WTC11 (cell line): ENCODE measurements at regions not wholly inside any gene's neighbourhood (a gene's known extent, or its start where the extent isn't known, plus 50 kb on each side); places are given as distances from the start of the nearest gene placed in this dataset.

Experiments used
- ATAC-seq: fragments of 200-7000 bp; cut with Tn5 transposase; 2 replicates; pipeline ENCODE4 v1.10.0; 2021; ENCODE audit warnings: mild to moderate bottlenecking, moderate library complexity
- CTCF ChIA-PET: fragments of 300-600 bp; sonication (Branson Sonifier 250); formaldehyde crosslinking; loops from one replicate; lab custom pipeline; 2021; ENCODE audit warnings: antibody characterized with exemption; lab: Charles Lee
- POLR2A ChIA-PET: fragments of 350-600 bp; sonication (Branson Sonifier 250); formaldehyde crosslinking; loops from one replicate; lab custom pipeline; 2021; ENCODE audit warnings: antibody characterized with exemption; lab: Charles Lee
- DNase-seq: peaks from one replicate; pipeline ENCODE4 v3.0.0; 2021; ENCODE audit warnings: low spot score
- H3K27ac Mint-ChIP-seq: 2 replicates; pipeline ENCODE4 v1.8.0; 2021; ENCODE audit warnings: mixed read lengths
- H3K27me3 Mint-ChIP-seq: 2 replicates; pipeline ENCODE4 v1.8.0; 2021; ENCODE audit warnings: low read depth, mild to moderate bottlenecking, moderate library complexity, mixed read lengths
- H3K36me3 Mint-ChIP-seq: 2 replicates; pipeline ENCODE4 v1.8.0; 2021; ENCODE audit warnings: mixed read lengths
- H3K4me1 Mint-ChIP-seq: 2 replicates; pipeline ENCODE4 v1.8.0; 2022; ENCODE audit warnings: mixed read lengths
- H3K4me3 Mint-ChIP-seq: 2 replicates; pipeline ENCODE4 v1.8.0; 2021; ENCODE audit warnings: mild to moderate bottlenecking, moderate library complexity, mixed read lengths
- H3K9me3 Mint-ChIP-seq: 2 replicates; pipeline ENCODE4 v1.8.0; 2021; ENCODE audit warnings: mixed read lengths
- ATF1 ChIP-seq: sonication (generic); formaldehyde crosslinking; IDR thresholded peaks from 2 replicates; pipeline ENCODE4 v1.8.1; 2023; ENCODE audit warnings: mild to moderate bottlenecking, moderate library complexity, missing genetic modification reagents
- CTCF ChIP-seq: fragments of 200-600 bp; IDR thresholded peaks from 2 replicates; pipeline ENCODE4 v1.8.0; 2022; ENCODE audit warnings: antibody characterized with exemption
- E2F1 ChIP-seq: sonication (generic); formaldehyde crosslinking; IDR thresholded peaks from 2 replicates; pipeline ENCODE4 v1.8.0; 2022; ENCODE audit warnings: mild to moderate bottlenecking, missing genetic modification reagents
- EMX1 ChIP-seq: fragments of 250-450 bp; sonication (Bioruptor Pico); IDR thresholded peaks from 2 replicates; pipeline ENCODE4 v1.8.0; 2021; ENCODE audit warnings: mild to moderate bottlenecking
- ESRRA ChIP-seq: sonication (generic); formaldehyde crosslinking; IDR thresholded peaks from 2 replicates; pipeline ENCODE4 v1.8.1; 2022; ENCODE audit warnings: mild to moderate bottlenecking, missing genetic modification reagents, borderline replicate concordance
- HMGA2 ChIP-seq: fragments of 250-450 bp; sonication (Bioruptor Pico); IDR thresholded peaks from 2 replicates; pipeline ENCODE4 v1.4.0; 2021; ENCODE audit warnings: mild to moderate bottlenecking, moderate library complexity
- HMGXB4 ChIP-seq: sonication (generic); formaldehyde crosslinking; IDR thresholded peaks from 2 replicates; pipeline ENCODE4 v1.8.1; 2023; ENCODE audit warnings: mild to moderate bottlenecking, moderate library complexity, missing genetic modification reagents
- IRF1 ChIP-seq: sonication (generic); formaldehyde crosslinking; IDR thresholded peaks from 2 replicates; pipeline ENCODE4 v1.8.0; 2023; ENCODE audit warnings: missing genetic modification reagents
- PREB ChIP-seq: sonication (generic); formaldehyde crosslinking; IDR thresholded peaks from 2 replicates; pipeline ENCODE4 v1.8.1; 2022; ENCODE audit warnings: mild to moderate bottlenecking, missing genetic modification reagents, moderate library complexity, borderline replicate concordance
- RELA ChIP-seq: sonication (generic); formaldehyde crosslinking; IDR thresholded peaks from 2 replicates; pipeline ENCODE4 v1.8.1; 2022; ENCODE audit warnings: missing genetic modification reagents, mild to moderate bottlenecking, borderline replicate concordance
- TCF7 ChIP-seq: sonication (generic); formaldehyde crosslinking; IDR thresholded peaks from 2 replicates; pipeline ENCODE4 v1.8.0; 2022; ENCODE audit warnings: mild to moderate bottlenecking, low read depth, missing genetic modification reagents, moderate library complexity
- ZMAT4 ChIP-seq: fragments of 250-450 bp; sonication (Bioruptor Pico); IDR thresholded peaks from 2 replicates; pipeline ENCODE4 v1.9.0; 2021; ENCODE audit warnings: mild to moderate bottlenecking
- ZNF671 ChIP-seq: fragments of 250-450 bp; sonication (Bioruptor Pico); IDR thresholded peaks from 2 replicates; pipeline ENCODE4 v1.8.0; 2021; ENCODE audit warnings: mild to moderate bottlenecking

GRCh38 chr7:54810401-54810800, 51.4 kb upstream of the SEC61G start:
- TF ChIP-seq ATF1 (CRISPR knock-in tag), result no peak
- TF ChIP-seq IRF1 (CRISPR knock-in tag), result no peak
- no peak for TF ChIP-seq RELA
- TF ChIP-seq PREB (CRISPR knock-in tag), result no peak
- no peak for TF ChIP-seq CTCF
- ChIA-PET POLR2A (no interaction called here), CTCF (no interaction called here)
- no peak for ATAC-seq
- Mint-ChIP-seq H3K27me3 (no peaks in the 10 kb centered on the region; the same call in 1 of the 2 replicates), H3K4me1 (no peaks in the 10 kb centered on the region), H3K9me3 (peaks cover 27% of the 10 kb centered on the region), H3K36me3 (peaks cover 20% of the 10 kb centered on the region), H3K4me3 (no peak overlapping the region), H3K27ac (no peak overlapping the region)
- no peak for DNase-seq

- Mint-ChIP-seq H3K4me3 (no peak overlapping the region), H3K36me3 (peaks cover 20% of the 10 kb centered on the region), H3K27ac (no peak overlapping the region), H3K4me1 (no peaks in the 10 kb centered on the region), H3K9me3 (peaks cover 27% of the 10 kb centered on the region), H3K27me3 (no peaks in the 10 kb centered on the region; the same call in 1 of the 2 replicates)
- no peak for DNase-seq
- ChIA-PET CTCF (no interaction called here), POLR2A (interaction anchor here (0.6 kb wide), 1 partner anchor 275 kb away, joined by 6 read pairs; no protein-coding TSS in a partner anchor)
- ATAC-seq, result no peak
- TF ChIP-seq HMGA2 (no peak), E2F1 (CRISPR knock-in tag) (no peak), RELA (no peak), ZNF671 (CRISPR knock-in tag) (no peak), EMX1 (CRISPR knock-in tag) (no peak), ESRRA (CRISPR knock-in tag) (no peak), PREB (CRISPR knock-in tag) (no peak), HMGXB4 (CRISPR knock-in tag) (no peak), TCF7 (CRISPR knock-in tag) (no peak), ZMAT4 (CRISPR knock-in tag) (no peak)
Observed at GRCh38 chr7:54811041-54811845, 52.2 kb upstream of the SEC61G start.
